HG03139 (cell line): ENCODE measurements at regions not wholly inside any gene's neighbourhood (a gene's known extent, or its start where the extent isn't known, plus 50 kb on each side); places are given as distances from the start of the nearest gene placed in this dataset.

Source experiments
- ATAC-seq: cut with Tn5 transposase; IDR thresholded peaks from one replicate; pipeline ENCODE4 v1.9.1; 2021; ENCODE audit not compliant: unreplicated experiment

- no peak for ATAC-seq
Observed at GRCh38 chr14:78073028-78073427, 97.1 kb upstream of the NRXN3 start.

GRCh38 chr14:78074561-78074960 lies 95.6 kb upstream of the NRXN3 start:
- ATAC-seq = no peak

GRCh38 chr14:78075033-78075432 lies 95.1 kb upstream of the NRXN3 start:
- no peak for ATAC-seq

GRCh38 chr14:78075555-78076277 lies 94.5 kb upstream of the NRXN3 start:
- ATAC-seq = no peak

GRCh38 chr14:78081245-78081644 lies 88.9 kb upstream of the NRXN3 start:
- ATAC-seq = no peak

- no peak for ATAC-seq
Observed at GRCh38 chr14:78083837-78084236, 86.3 kb upstream of the NRXN3 start.

- ATAC-seq = no peak
Observed at GRCh38 chr14:78086342-78086741, 83.8 kb upstream of the NRXN3 start.

GRCh38 chr14:78088916-78089315 lies 81.3 kb upstream of the NRXN3 start:
- no peak for ATAC-seq

- no peak for ATAC-seq
Observed at GRCh38 chr14:78090864-78091263, 79.3 kb upstream of the NRXN3 start.

GRCh38 chr14:78091361-78091760 lies 78.8 kb upstream of the NRXN3 start:
- no peak for ATAC-seq

GRCh38 chr14:78092040-78092439 lies 78.1 kb upstream of the NRXN3 start:
- no peak for ATAC-seq

GRCh38 chr14:78103271-78103670 lies 66.9 kb upstream of the NRXN3 start:
- ATAC-seq = no peak

GRCh38 chr14:78104160-78104559 lies 66.0 kb upstream of the NRXN3 start:
- ATAC-seq = no peak

GRCh38 chr14:78104655-78105054 lies 65.5 kb upstream of the NRXN3 start:
- no peak for ATAC-seq

GRCh38 chr14:78106381-78106780 lies 63.8 kb upstream of the NRXN3 start:
- no peak for ATAC-seq

- ATAC-seq = no peak
Observed at GRCh38 chr14:78107166-78107565, 63.0 kb upstream of the NRXN3 start.

GRCh38 chr14:78119440-78119839 lies 50.7 kb upstream of the NRXN3 start:
- ATAC-seq = no peak
